Adrenal gland (tissue), 9 donors: ENCODE measurements at regions not wholly inside any gene's neighbourhood (a gene's known extent, or its start where the extent isn't known, plus 50 kb on each side); places are given as distances from the start of the nearest gene placed in this dataset.

Experiments used
- DNase-seq, 7 donors: peaks; one replicate each; pipeline ENCODE4 v3.0.0-alpha.2; 2019 to 2020
- H3K27ac ChIP-seq, 5 donors: fragments of 200-600 bp; sonication (generic) in 4 of 5; 1 replicate in 3 of 5; 2 replicates in 2 of 5; pipeline versions ENCODE4 v1.5.1 to v1.8.0; 2016 to 2020; ENCODE audit warnings: mild to moderate bottlenecking in 1 of 5
- H3K27me3 ChIP-seq: fragments of 200-600 bp; 2 replicates; pipeline ENCODE4 v1.8.0; 2021
- H3K36me3 ChIP-seq, 2 donors: fragments of 200-600 bp; replicated peaks in 1 of 2; 1 replicate in 1 of 2; 2 replicates in 1 of 2; pipeline versions ENCODE4 v1.5.1 to v1.8.0; 2018 to 2022
- H3K4me1 ChIP-seq, 2 donors: fragments of 200-600 bp; replicated peaks in 1 of 2; 1 replicate in 1 of 2; 2 replicates in 1 of 2; pipeline versions ENCODE4 v1.5.1 to v1.8.0; 2018 to 2021
- H3K4me3 ChIP-seq, 4 donors: fragments of 200-600 bp; sonication (generic) in 3 of 4; one replicate each; pipeline ENCODE4 v1.5.1; 2016 to 2018
- H3K9me3 ChIP-seq, 3 donors: fragments of 200-600 bp; sonication (generic) in 1 of 3; replicated peaks in 1 of 3; 1 replicate in 2 of 3; 2 replicates in 1 of 3; pipeline versions ENCODE4 v1.5.1 to v1.8.0; 2016 to 2021
- POLR2A ChIP-seq, 2 donors: fragments of 450-650 bp; IDR thresholded peaks; one replicate each; pipeline ENCODE4 v1.6.1; 2017; ENCODE audit warnings: antibody characterized with exemption in 2 of 2, mild to moderate bottlenecking in 2 of 2, moderate library complexity in 1 of 2
- WGBS, 4 donors: extraction: QIAGEN DNeasy Blood & Tissue Kit in 2 of 4; methylation state at CpG; one replicate each; pipeline versions ENCODE4 v1.1.5 to v1.1.7; 2013 to 2017; 5-methylcytosine and 5-hydroxymethylcytosine counted together
- intact Hi-C, 2 donors: fragments of 100-400 bp; cut with DNase I; formaldehyde crosslinking; loops; one replicate each; pipeline versions ENCODE4 v1.14.1 to v1.15.0; 2022 to 2023
- TF ChIP-seq, protein P1 (sequence below), 6 experiments: fragments of 450-650 bp in 4 of 6; fragments of 200-600 bp in 2 of 6; sonication (generic) in 1 of 6; IDR thresholded peaks; 1 replicate in 5 of 6; 2 replicates in 1 of 6; pipeline versions ENCODE4 v1.5.1 to v1.8.0; 2016 to 2021; ENCODE audit warnings: antibody characterized with exemption in 6 of 6, mild to moderate bottlenecking in 2 of 6, moderate library complexity in 1 of 6
- donor health status: healthy with polysubstance abuse.
- donor health status: Bipolar disorder and iron deficiency.
- donor health status: DM: yes; HTN: yes; CAD: no.
- donor health status: DM: no; HTN: no; CAD: no.
- donor health status: DM: no; HTN: no; CAD: no.

DNA sequence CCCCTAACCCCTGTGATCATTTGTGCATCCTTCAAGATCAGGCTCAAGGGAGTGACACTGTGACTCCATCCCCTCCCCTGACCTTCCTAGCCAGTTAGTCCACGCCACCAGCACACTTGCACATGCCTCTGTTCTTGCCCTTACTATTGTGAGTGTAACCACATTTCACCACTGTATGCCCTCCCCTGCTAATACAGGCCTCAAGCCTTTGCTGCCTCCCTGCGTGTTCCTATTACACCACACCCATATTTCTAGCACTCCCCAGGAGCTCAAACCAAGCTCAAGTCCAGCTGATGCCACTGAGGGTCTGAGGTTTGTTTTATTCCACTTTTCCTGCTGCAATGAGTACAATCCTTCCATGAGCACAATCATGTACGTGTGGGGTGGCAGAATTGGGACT lies 119.3 kb upstream of the FOXN2 start:
- TF ChIP-seq, protein P1, sequence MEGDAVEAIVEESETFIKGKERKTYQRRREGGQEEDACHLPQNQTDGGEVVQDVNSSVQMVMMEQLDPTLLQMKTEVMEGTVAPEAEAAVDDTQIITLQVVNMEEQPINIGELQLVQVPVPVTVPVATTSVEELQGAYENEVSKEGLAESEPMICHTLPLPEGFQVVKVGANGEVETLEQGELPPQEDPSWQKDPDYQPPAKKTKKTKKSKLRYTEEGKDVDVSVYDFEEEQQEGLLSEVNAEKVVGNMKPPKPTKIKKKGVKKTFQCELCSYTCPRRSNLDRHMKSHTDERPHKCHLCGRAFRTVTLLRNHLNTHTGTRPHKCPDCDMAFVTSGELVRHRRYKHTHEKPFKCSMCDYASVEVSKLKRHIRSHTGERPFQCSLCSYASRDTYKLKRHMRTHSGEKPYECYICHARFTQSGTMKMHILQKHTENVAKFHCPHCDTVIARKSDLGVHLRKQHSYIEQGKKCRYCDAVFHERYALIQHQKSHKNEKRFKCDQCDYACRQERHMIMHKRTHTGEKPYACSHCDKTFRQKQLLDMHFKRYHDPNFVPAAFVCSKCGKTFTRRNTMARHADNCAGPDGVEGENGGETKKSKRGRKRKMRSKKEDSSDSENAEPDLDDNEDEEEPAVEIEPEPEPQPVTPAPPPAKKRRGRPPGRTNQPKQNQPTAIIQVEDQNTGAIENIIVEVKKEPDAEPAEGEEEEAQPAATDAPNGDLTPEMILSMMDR (IDR thresholded peaks at IDR 0.05): no peak
- TF ChIP-seq POLR2A (IDR thresholded peaks at IDR 0.05): no peak
- Histone ChIP-seq H3K9me3 (no peaks in the 10 kb centered on the region), H3K4me1 (no peaks in the 10 kb centered on the region), H3K27me3 (no peaks in the 10 kb centered on the region), H3K4me3 (no peak overlapping the region), H3K36me3 (no peaks in the 10 kb centered on the region), H3K27ac (no peak overlapping the region)
- intact Hi-C loops: no loop called here
- 86 to 96% (median 91%) methylated on average over 3 of the region's 3 CpGs for WGBS, 4 donors
- no peak for DNase-seq

DNA sequence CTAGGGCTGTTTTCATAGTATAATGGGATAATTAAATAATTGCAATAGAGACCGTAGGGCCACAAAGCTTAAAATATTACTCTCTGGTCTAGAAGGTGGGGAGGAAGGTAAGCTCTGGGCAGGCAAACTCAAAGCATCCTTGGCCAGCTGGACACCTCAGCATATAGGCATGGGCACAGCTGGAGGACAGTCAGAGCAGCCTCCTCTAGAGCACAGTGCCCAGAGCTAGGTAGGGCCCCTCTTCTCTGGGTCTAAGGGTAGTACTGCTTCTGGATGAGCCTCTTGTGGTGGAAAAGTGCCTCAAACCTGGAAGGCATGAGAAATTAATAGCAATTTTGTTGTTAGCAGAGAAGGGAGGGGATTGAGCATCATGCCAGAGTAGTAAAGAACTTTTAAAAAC lies 116.9 kb upstream of the FOXN2 start:
- no peaks in the 10 kb centered on the region for H3K27me3 ChIP-seq

DNA sequence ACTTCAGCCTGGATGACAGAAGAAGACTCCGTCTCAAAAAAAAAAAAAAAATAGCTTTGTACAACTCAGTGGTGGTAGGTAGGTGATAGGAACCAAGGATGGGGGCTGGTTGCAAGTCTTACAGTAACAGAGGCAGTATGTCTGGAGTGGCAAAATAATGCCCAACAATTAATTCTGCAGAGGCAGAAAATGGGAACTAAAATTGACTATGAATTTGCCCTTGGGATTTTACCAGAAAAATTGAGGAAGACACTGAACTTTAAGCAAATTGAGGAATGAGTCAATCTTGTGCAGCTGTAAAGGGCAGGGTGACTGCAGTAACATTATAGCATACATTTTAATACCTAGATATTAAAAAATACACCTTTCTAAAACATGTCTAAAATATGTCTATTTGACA lies 116.1 kb upstream of the FOXN2 start:
- Histone ChIP-seq H3K27me3 (no peaks in the 10 kb centered on the region), H3K27ac (no peak overlapping the region), H3K4me3 (no peak overlapping the region), H3K9me3 (no peaks in the 10 kb centered on the region), H3K4me1 (no peaks in the 10 kb centered on the region), H3K36me3 (no peaks in the 10 kb centered on the region)
- 59 to 83% (median 70%) methylated on average over 1 of the region's 1 CpG for WGBS, 4 donors
- no peak for DNase-seq
- no peak for TF ChIP-seq POLR2A (IDR thresholded peaks at IDR 0.05)
- TF ChIP-seq, protein P1 (IDR thresholded peaks at IDR 0.05): no peak
- intact Hi-C loops: no loop called here

More for the DNA sequence above, 116.9 kb upstream of the FOXN2 start:
- intact Hi-C loops: no loop called here
- 60 to 85% (median 71%) methylated on average over 1 of the region's 1 CpG for WGBS, 4 donors
- no peak for DNase-seq
- Histone ChIP-seq H3K36me3 (no peaks in the 10 kb centered on the region), H3K27ac (no peak overlapping the region), H3K4me1 (no peaks in the 10 kb centered on the region), H3K4me3 (no peak overlapping the region), H3K9me3 (no peaks in the 10 kb centered on the region)
- TF ChIP-seq, protein P1 (IDR thresholded peaks at IDR 0.05): no peak
- no peak for TF ChIP-seq POLR2A (IDR thresholded peaks at IDR 0.05)

GRCh38 chr2:48199070-48199469 lies 115.4 kb upstream of the FOXN2 start:
- H3K27me3 ChIP-seq: no peaks in the 10 kb centered on the region
- no peaks in the 10 kb centered on the region for H3K36me3 ChIP-seq
- DNase-seq: no peak
- H3K9me3 ChIP-seq: no peaks in the 10 kb centered on the region
- no peak overlapping the region for H3K27ac ChIP-seq
- H3K4me3 ChIP-seq: no peak overlapping the region
- WGBS, 4 donors: 77 to 88% (median 83%) methylated on average over 7 of the region's 7 CpGs
- no peaks in the 10 kb centered on the region for H3K4me1 ChIP-seq
- TF ChIP-seq POLR2A (IDR thresholded peaks at IDR 0.05): no peak
- TF ChIP-seq, protein P1 (IDR thresholded peaks at IDR 0.05): no peak
- intact Hi-C loops: no loop called here
